ENCODE measurements at regions not wholly inside any gene's neighbourhood (a gene's known extent, or its start where the extent isn't known, plus 50 kb on each side); places are given as distances from the start of the nearest gene placed in this dataset.

DNA sequence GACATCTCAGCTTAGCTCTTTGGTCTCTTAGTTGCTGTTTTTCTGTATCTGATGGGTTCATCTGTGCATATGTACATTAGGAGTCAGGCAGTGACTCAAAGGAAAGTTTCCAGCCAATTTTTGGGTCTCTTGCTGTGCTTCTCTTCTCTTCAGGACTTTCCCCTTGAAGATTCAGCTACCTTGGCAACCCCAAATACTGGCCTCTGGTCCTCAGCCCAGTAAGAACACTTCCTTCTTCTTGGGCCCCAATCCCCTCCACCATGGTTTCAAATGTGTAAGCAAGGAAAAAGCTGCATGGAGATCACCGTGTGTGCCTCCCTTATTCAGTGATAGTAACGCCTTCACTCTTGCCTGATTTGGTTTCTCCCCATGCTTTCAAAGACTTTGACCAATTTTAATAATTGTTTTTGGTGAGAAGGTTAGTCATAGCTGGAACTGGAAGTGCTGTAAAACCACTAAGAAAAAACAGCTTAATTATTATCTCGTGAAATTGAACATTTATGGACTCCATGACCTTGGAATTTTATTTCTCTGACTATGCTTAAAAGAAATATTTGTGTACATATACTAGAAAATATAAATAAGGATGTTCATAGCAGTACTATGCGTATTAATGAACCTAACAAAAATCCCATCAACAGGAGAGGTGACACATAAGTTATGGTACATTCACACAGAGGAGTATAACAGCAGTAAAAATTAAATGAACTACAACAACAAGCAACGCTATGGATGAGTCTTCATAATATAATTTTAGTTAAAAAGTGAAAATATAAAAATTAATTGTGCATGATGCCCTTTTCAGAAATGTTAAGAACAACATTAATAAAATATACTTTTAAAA lies 125.3 kb upstream of the BCL6 start:
- ATAC-seq (no peak), DNase-seq (ENCODE audit: low read depth, low spot score) (no peak)
- H3K27me3 ChIP-seq (ENCODE audit: insufficient read depth, low read length): no peaks in the 10 kb centered on the region
- H3K9ac ChIP-seq (ENCODE audit: low read length): no peak overlapping the region
- H3K27ac ChIP-seq (ENCODE audit: low read depth, low read length): no peak overlapping the region
- H3K9me2 ChIP-seq (ENCODE audit: insufficient read depth): no peaks in the 10 kb centered on the region
- ChIA-PET POLR2A (no interaction called here), RAD21 (ENCODE audit: low non-redundant PET in 1 of 2, low total read pairs in 2 of 2, uncharacterized antibody in 2 of 2, unreplicated experiment in 2 of 2) (no interaction called here), CTCF (no interaction called here)
- intact Hi-C loops (cut with micrococcal nuclease): no loop called here
- TF ChIP-seq TCF7L2 (IDR thresholded peaks at IDR 0.05; ENCODE audit: borderline replicate concordance, extremely low read depth, insufficient read depth, insufficient read length): no peak
- TF ChIP-seq POLR2AphosphoS5 (IDR thresholded peaks at IDR 0.05; ENCODE audit: low read depth, low read length): no peak
- no peak for TF ChIP-seq ZNF274 (IDR thresholded peaks at IDR 0.05; ENCODE audit: low read depth, low read length)
- no peak for TF ChIP-seq EZH2 (IDR thresholded peaks at IDR 0.05)
- TF ChIP-seq SP1 (IDR thresholded peaks at IDR 0.05; ENCODE audit: low read depth): no peak
- no peak for TF ChIP-seq CTCF (IDR thresholded peaks at IDR 0.05 in 2 of 3, conservative IDR thresholded peaks at IDR 0.05 in 1 of 3; ENCODE audit: borderline replicate concordance in 1 of 3, insufficient read depth in 1 of 3, low read depth in 2 of 3, low read length in 2 of 3)
- TF ChIP-seq JUND (IDR thresholded peaks at IDR 0.05): no peak
- TF ChIP-seq REST (IDR thresholded peaks at IDR 0.05; ENCODE audit: low read depth): no peak
- no peak for TF ChIP-seq POLR2A (IDR thresholded peaks at IDR 0.05; ENCODE audit: borderline replicate concordance, extremely low read depth, insufficient read depth, insufficient read length)
- no peak for TF ChIP-seq FOSL1 (IDR thresholded peaks at IDR 0.05; ENCODE audit: low read depth)
- TF ChIP-seq CBX3 (IDR thresholded peaks at IDR 0.05; ENCODE audit: low read depth): no peak
- no peak for TF ChIP-seq SRF (IDR thresholded peaks at IDR 0.05; ENCODE audit: low read depth)
- no peak for TF ChIP-seq YY1 (IDR thresholded peaks at IDR 0.05; ENCODE audit: extremely low read depth, insufficient replicate concordance, low read depth, low read length)
- TF ChIP-seq, protein P1, sequence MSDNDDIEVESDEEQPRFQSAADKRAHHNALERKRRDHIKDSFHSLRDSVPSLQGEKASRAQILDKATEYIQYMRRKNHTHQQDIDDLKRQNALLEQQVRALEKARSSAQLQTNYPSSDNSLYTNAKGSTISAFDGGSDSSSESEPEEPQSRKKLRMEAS (IDR thresholded peaks at IDR 0.05): no peak
- TF ChIP-seq RAD21 (IDR thresholded peaks at IDR 0.05; ENCODE audit: low read depth): no peak
- TF ChIP-seq ZFX (IDR thresholded peaks at IDR 0.05): no peak
- TF ChIP-seq ELF1 (IDR thresholded peaks at IDR 0.05; ENCODE audit: borderline replicate concordance, low read depth): no peak
- no peak for TF ChIP-seq EZH2phosphoT487 (IDR thresholded peaks at IDR 0.05; ENCODE audit: borderline replicate concordance)
- no peak for TF ChIP-seq CEBPB (IDR thresholded peaks at IDR 0.05; ENCODE audit: low read depth)
- no peaks in the 10 kb centered on the region for H3K9me3 ChIP-seq (ENCODE audit: control insufficient read depth in 1 of 2, insufficient read depth in 1 of 2, low read depth in 1 of 2, low read length in 2 of 2)
- H3K79me2 ChIP-seq (ENCODE audit: insufficient read depth, low read length): no peaks in the 10 kb centered on the region
- H2AFZ ChIP-seq (ENCODE audit: low read depth, low read length, poor library complexity, severe bottlenecking): no peak overlapping the region
- no peak overlapping the region for H3K4me3 ChIP-seq (replicated peaks in 1 of 2; ENCODE audit: low read depth in 1 of 2, low read length in 2 of 2)
- no TSS peak for BruUV-seq (replicated peaks)
- no peak overlapping the region for H3K4me2 ChIP-seq (ENCODE audit: low read length)
- H4K20me1 ChIP-seq (ENCODE audit: insufficient read depth): no peaks in the 10 kb centered on the region
- H3K4me1 ChIP-seq (ENCODE audit: control insufficient read depth in 1 of 2, insufficient read depth in 2 of 2, low read length in 2 of 2): no peaks in the 10 kb centered on the region; a peak in 1 of 4 replicates
- H3K36me3 ChIP-seq (ENCODE audit: control insufficient read depth in 1 of 2, insufficient read depth in 2 of 2, low read length in 2 of 2): peaks cover 0 to 5% of the 10 kb centered on the region in 2 experiments; a peak in 1 of 4 replicates

Measured in HCT116 (cell line).